ENCODE measurements at regions not wholly inside any gene's neighbourhood (a gene's known extent, or its start where the extent isn't known, plus 50 kb on each side); places are given as distances from the start of the nearest gene placed in this dataset.

- no peaks in the 10 kb centered on the region for H3K36me3 Mint-ChIP-seq
- no peak overlapping the region for H3K27ac ChIP-seq (ENCODE audit: low read depth in 1 of 2, low read length in 2 of 2)
- no peak overlapping the region for H3K27ac Mint-ChIP-seq
- H3K9me3 Mint-ChIP-seq = peaks cover 3 to 24% (median 9%) of the 10 kb centered on the region in 7 donors
- no peak for DNase-seq
- no peaks in the 10 kb centered on the region for H3K79me2 ChIP-seq (ENCODE audit: insufficient read depth, low read length)
- no peaks in the 10 kb centered on the region for H4K20me1 ChIP-seq (ENCODE audit: insufficient read depth, low read length)
- H3K4me3 ChIP-seq (replicated peaks in 1 of 3; ENCODE audit: low read depth in 2 of 3, low read length in 3 of 3) = no peak overlapping the region
- H3K9me3 ChIP-seq (replicated peaks in 1 of 2; ENCODE audit: control insufficient read depth in 1 of 2, insufficient read depth in 1 of 2, low read length in 2 of 2) = peaks cover 4 to 31% of the 10 kb centered on the region in 2 donors
- no peaks in the 10 kb centered on the region for H3K27me3 ChIP-seq (ENCODE audit: control insufficient read depth in 2 of 2, insufficient read depth in 2 of 2, low read length in 2 of 2)
- peaks cover 0 to 2% (median 0%) of the 10 kb centered on the region in 3 donors for H3K27me3 Mint-ChIP-seq (ENCODE audit: low read depth in 3 of 3)
- no peak for TF ChIP-seq CTCF (IDR thresholded peaks at IDR 0.05)
- H3K4me1 Mint-ChIP-seq = no peaks in the 10 kb centered on the region
- no peak overlapping the region for H2AFZ ChIP-seq (ENCODE audit: insufficient read depth, low read depth, low read length, poor library complexity, severe bottlenecking)
- no peaks in the 10 kb centered on the region for H3K36me3 ChIP-seq (replicated peaks in 1 of 2; ENCODE audit: control insufficient read depth in 1 of 2, insufficient read depth in 2 of 2, low read length in 2 of 2)
- H3K4me2 ChIP-seq (replicated peaks; ENCODE audit: extremely low read depth, low read length, poor library complexity, severe bottlenecking) = no peak overlapping the region
- H3K4me3 Mint-ChIP-seq = no peak overlapping the region
- no CpG with 5 or more reads among the region's 2 CpGs for WGBS (ENCODE audit: insufficient coverage)
- no peak overlapping the region for H3K9ac ChIP-seq (ENCODE audit: insufficient read depth, low read length, poor library complexity, severe bottlenecking)
- H3K4me1 ChIP-seq (ENCODE audit: control insufficient read depth in 1 of 2, insufficient read depth in 2 of 2, low read length in 2 of 2) = no peaks in the 10 kb centered on the region
- intact Hi-C loops (cut with micrococcal nuclease) = no loop called here
Observed at GRCh38 chr6:159404296-159404695, 235.1 kb downstream of the FNDC1 start.

- Histone ChIP-seq H3K4me3 (replicated peaks in 1 of 3; ENCODE audit: low read depth in 2 of 3, low read length in 3 of 3) (no peak overlapping the region), H3K4me1 (ENCODE audit: control insufficient read depth in 1 of 2, insufficient read depth in 2 of 2, low read length in 2 of 2) (no peaks in the 10 kb centered on the region), H4K20me1 (ENCODE audit: insufficient read depth, low read length) (no peaks in the 10 kb centered on the region), H2AFZ (ENCODE audit: insufficient read depth, low read depth, low read length, poor library complexity, severe bottlenecking) (no peak overlapping the region), H3K9me3 (replicated peaks in 1 of 2; ENCODE audit: control insufficient read depth in 1 of 2, insufficient read depth in 1 of 2, low read length in 2 of 2) (peaks cover 4 to 23% of the 10 kb centered on the region in 2 donors), H3K27me3 (ENCODE audit: control insufficient read depth in 2 of 2, insufficient read depth in 2 of 2, low read length in 2 of 2) (no peaks in the 10 kb centered on the region), H3K27ac (ENCODE audit: low read depth in 1 of 2, low read length in 2 of 2) (no peak overlapping the region), H3K79me2 (ENCODE audit: insufficient read depth, low read length) (no peaks in the 10 kb centered on the region), H3K4me2 (replicated peaks; ENCODE audit: extremely low read depth, low read length, poor library complexity, severe bottlenecking) (no peak overlapping the region), H3K9ac (ENCODE audit: insufficient read depth, low read length, poor library complexity, severe bottlenecking) (no peak overlapping the region), H3K36me3 (replicated peaks in 1 of 2; ENCODE audit: control insufficient read depth in 1 of 2, insufficient read depth in 2 of 2, low read length in 2 of 2) (no peaks in the 10 kb centered on the region)
- Mint-ChIP-seq H3K4me3 (no peak overlapping the region), H3K9me3 (peaks cover 0 to 12% (median 5%) of the 10 kb centered on the region in 7 donors), H3K4me1 (no peaks in the 10 kb centered on the region), H3K27me3 (ENCODE audit: low read depth in 3 of 3) (peaks cover 0 to 2% (median 0%) of the 10 kb centered on the region in 3 donors), H3K36me3 (no peaks in the 10 kb centered on the region), H3K27ac (no peak overlapping the region)
- DNase-seq = no peak
- TF ChIP-seq CTCF (IDR thresholded peaks at IDR 0.05) = no peak
- WGBS (ENCODE audit: insufficient coverage) = 90% methylated on average over 5 of the region's 7 CpGs
- intact Hi-C loops (cut with micrococcal nuclease) = no loop called here
Observed at GRCh38 chr6:159400826-159401225, 231.6 kb downstream of the FNDC1 start.

Measured in CD14-positive monocyte (primary cell).